ENCODE measurements at regions not wholly inside any gene's neighbourhood (a gene's known extent, or its start where the extent isn't known, plus 50 kb on each side); places are given as distances from the start of the nearest gene placed in this dataset.

DNA sequence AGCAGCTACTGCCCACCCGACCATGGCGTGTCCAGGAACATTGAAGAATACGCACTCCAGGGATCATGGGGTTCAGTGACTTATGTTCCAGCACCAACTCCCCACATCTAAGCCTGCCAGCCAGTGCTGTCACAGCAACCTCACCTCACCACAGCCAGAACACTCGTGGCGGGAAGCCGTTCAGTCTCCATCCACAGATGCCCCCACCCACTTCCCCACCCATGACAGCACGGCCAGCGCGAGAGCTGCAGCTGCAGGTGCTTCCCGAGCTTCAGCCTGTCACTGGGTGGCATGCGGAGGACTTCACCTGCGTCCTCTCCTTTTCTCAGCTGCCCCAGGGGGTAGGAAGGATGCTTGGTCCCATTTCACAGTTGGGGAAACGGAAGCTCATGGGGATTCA, 50.3 kb downstream of the RBFOX3 start:
- intact Hi-C loops (cut with micrococcal nuclease; ENCODE audit: unreplicated experiment) (no loop called here), in situ Hi-C loops (cut with HindIII; ENCODE audit: low pct_unique_long_range_greater_than_20kb, low sequenced_read_pairs) (no loop called here)
- Histone ChIP-seq H3K36me3 (ENCODE audit: control insufficient read depth, insufficient read depth, low read length) (no peaks in the 10 kb centered on the region), H3K27me3 (ENCODE audit: control insufficient read depth, insufficient read depth, low read length) (peaks cover 6% of the 10 kb centered on the region; the same call in 1 of the 2 replicates), H3K4me3 (ENCODE audit: low read depth in 2 of 2, low read length in 2 of 2) (no peak overlapping the region), H3K4me1 (ENCODE audit: control insufficient read depth, insufficient read depth, low read length) (no peaks in the 10 kb centered on the region), H3K9me3 (ENCODE audit: control insufficient read depth, insufficient read depth, low read depth, low read length) (no peaks in the 10 kb centered on the region), H3K27ac (ENCODE audit: low read length) (no peak overlapping the region)
- CTCF ChIA-PET, result no interaction called here
- DNase-seq (ENCODE audit: low read depth, low spot score), result no peak
- BruUV-seq (replicated peaks), result no TSS peak
- no peak for TF ChIP-seq TCF7L2 (IDR thresholded peaks at IDR 0.05; ENCODE audit: low read depth, low read length)
- TF ChIP-seq, protein P1, sequence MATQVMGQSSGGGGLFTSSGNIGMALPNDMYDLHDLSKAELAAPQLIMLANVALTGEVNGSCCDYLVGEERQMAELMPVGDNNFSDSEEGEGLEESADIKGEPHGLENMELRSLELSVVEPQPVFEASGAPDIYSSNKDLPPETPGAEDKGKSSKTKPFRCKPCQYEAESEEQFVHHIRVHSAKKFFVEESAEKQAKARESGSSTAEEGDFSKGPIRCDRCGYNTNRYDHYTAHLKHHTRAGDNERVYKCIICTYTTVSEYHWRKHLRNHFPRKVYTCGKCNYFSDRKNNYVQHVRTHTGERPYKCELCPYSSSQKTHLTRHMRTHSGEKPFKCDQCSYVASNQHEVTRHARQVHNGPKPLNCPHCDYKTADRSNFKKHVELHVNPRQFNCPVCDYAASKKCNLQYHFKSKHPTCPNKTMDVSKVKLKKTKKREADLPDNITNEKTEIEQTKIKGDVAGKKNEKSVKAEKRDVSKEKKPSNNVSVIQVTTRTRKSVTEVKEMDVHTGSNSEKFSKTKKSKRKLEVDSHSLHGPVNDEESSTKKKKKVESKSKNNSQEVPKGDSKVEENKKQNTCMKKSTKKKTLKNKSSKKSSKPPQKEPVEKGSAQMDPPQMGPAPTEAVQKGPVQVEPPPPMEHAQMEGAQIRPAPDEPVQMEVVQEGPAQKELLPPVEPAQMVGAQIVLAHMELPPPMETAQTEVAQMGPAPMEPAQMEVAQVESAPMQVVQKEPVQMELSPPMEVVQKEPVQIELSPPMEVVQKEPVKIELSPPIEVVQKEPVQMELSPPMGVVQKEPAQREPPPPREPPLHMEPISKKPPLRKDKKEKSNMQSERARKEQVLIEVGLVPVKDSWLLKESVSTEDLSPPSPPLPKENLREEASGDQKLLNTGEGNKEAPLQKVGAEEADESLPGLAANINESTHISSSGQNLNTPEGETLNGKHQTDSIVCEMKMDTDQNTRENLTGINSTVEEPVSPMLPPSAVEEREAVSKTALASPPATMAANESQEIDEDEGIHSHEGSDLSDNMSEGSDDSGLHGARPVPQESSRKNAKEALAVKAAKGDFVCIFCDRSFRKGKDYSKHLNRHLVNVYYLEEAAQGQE (IDR thresholded peaks at IDR 0.05; ENCODE audit: insufficient read depth in 1 of 2, low read depth in 2 of 2, low read length in 1 of 2), result no peak
- TF ChIP-seq SIN3A (IDR thresholded peaks at IDR 0.05; ENCODE audit: borderline replicate concordance, insufficient read depth, low read depth, low read length), result no peak
- no peak for TF ChIP-seq POLR2AphosphoS5 (IDR thresholded peaks at IDR 0.05; ENCODE audit: low read depth, low read length)
- TF ChIP-seq, protein P2, sequence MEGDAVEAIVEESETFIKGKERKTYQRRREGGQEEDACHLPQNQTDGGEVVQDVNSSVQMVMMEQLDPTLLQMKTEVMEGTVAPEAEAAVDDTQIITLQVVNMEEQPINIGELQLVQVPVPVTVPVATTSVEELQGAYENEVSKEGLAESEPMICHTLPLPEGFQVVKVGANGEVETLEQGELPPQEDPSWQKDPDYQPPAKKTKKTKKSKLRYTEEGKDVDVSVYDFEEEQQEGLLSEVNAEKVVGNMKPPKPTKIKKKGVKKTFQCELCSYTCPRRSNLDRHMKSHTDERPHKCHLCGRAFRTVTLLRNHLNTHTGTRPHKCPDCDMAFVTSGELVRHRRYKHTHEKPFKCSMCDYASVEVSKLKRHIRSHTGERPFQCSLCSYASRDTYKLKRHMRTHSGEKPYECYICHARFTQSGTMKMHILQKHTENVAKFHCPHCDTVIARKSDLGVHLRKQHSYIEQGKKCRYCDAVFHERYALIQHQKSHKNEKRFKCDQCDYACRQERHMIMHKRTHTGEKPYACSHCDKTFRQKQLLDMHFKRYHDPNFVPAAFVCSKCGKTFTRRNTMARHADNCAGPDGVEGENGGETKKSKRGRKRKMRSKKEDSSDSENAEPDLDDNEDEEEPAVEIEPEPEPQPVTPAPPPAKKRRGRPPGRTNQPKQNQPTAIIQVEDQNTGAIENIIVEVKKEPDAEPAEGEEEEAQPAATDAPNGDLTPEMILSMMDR (IDR thresholded peaks at IDR 0.05), result no peak
- no peak for ATAC-seq
- POLR2A ChIA-PET, result no interaction called here

DNA sequence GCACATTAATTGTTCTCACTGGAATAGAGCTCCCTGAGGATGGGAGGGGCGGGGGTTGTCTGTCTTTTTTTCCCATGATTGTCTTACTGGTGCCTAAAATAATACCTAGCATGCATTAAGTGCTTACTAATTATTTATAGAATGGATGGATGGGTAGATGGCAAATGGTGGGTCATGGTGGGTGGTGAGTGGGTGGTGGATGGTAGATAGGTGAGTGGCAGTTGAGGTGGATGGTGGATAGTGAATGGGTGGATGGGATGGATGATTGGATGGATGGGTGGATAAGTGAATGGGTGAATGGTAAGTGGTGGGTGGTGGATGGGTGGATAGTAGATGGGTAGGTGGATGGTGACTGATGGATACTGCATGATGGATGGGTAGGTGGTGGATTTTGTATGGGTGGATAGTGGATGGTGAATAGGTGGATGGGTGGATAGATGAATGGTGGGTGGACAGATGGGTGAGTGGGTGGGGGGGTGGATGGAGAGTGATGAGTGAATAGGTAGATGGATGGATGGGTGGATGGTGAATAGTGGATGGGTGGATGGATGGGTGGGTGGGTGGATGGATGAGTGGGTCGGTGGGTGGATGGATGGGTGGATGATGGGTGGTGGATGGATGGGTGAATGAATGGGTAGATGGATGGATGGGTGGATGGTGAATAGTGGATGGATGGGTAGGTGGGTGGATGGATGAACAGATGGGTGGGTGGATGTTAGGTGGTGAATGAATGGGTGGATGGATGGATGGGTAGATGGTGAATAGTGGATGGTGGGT, 51.6 kb downstream of the RBFOX3 start:
- Histone ChIP-seq H3K36me3 (ENCODE audit: control insufficient read depth, insufficient read depth, low read length) (no peaks in the 10 kb centered on the region), H3K4me1 (ENCODE audit: control insufficient read depth, insufficient read depth, low read length) (no peaks in the 10 kb centered on the region), H3K4me3 (ENCODE audit: low read depth in 2 of 2, low read length in 2 of 2) (no peak overlapping the region), H3K27me3 (ENCODE audit: control insufficient read depth, insufficient read depth, low read length) (peaks cover 4% of the 10 kb centered on the region; the same call in 1 of the 2 replicates), H3K9me3 (ENCODE audit: control insufficient read depth, insufficient read depth, low read depth, low read length) (no peaks in the 10 kb centered on the region), H3K27ac (ENCODE audit: low read length) (no peak overlapping the region)
- ChIA-PET POLR2A (no interaction called here), CTCF (no interaction called here)
- intact Hi-C loops (cut with micrococcal nuclease; ENCODE audit: unreplicated experiment), result no loop called here
- DNase-seq (ENCODE audit: low read depth, low spot score) (no peak), ATAC-seq (no peak)
- BruUV-seq (replicated peaks), result no TSS peak
- TF ChIP-seq, protein P2 (IDR thresholded peaks at IDR 0.05), result no peak
- TF ChIP-seq TCF7L2 (IDR thresholded peaks at IDR 0.05; ENCODE audit: low read depth, low read length) (no peak), SIN3A (IDR thresholded peaks at IDR 0.05; ENCODE audit: borderline replicate concordance, insufficient read depth, low read depth, low read length) (no peak), POLR2AphosphoS5 (IDR thresholded peaks at IDR 0.05; ENCODE audit: low read depth, low read length) (no peak)
- TF ChIP-seq, protein P1 (IDR thresholded peaks at IDR 0.05; ENCODE audit: insufficient read depth in 1 of 2, low read depth in 2 of 2, low read length in 1 of 2), result no peak
- in situ Hi-C loops (cut with HindIII; ENCODE audit: low pct_unique_long_range_greater_than_20kb, low sequenced_read_pairs), result no loop called here
